T-helper 2 cell treated with Interferon-gamma antibody and Interleukin-4, amounts not matched to agents 5 μg/mL and 100 μg/mL, for 36 hours (primary cell): ENCODE measurements at regions not wholly inside any gene's neighbourhood (a gene's known extent, or its start where the extent isn't known, plus 50 kb on each side); places are given as distances from the start of the nearest gene placed in this dataset.

ENCODE experiments used
- DNase-seq: peaks from one replicate; pipeline ENCODE4 v3.0.0; 2021; ENCODE audit warnings: low spot score
- H3K27ac Mint-ChIP-seq: one replicate; pipeline ENCODE4 v1.8.0; 2021; ENCODE audit warnings: mild to moderate bottlenecking, mixed read lengths
- H3K27me3 Mint-ChIP-seq: one replicate; pipeline ENCODE4 v1.8.0; 2021; ENCODE audit warnings: low read depth, mixed read lengths
- H3K36me3 Mint-ChIP-seq: one replicate; pipeline ENCODE4 v1.8.0; 2021; ENCODE audit warnings: low read depth, mixed read lengths
- H3K4me1 Mint-ChIP-seq: one replicate; pipeline ENCODE4 v1.8.0; 2021; ENCODE audit warnings: low read depth, mixed read lengths
- H3K4me3 Mint-ChIP-seq: one replicate; pipeline ENCODE4 v1.8.0; 2022; ENCODE audit warnings: mild to moderate bottlenecking, moderate library complexity, mixed read lengths
- H3K9me3 Mint-ChIP-seq: one replicate; pipeline ENCODE4 v1.8.0; 2021; ENCODE audit warnings: mixed read lengths

GRCh38 chr15:93384886-93385285 lies 295.9 kb upstream of the RGMA start:
- no peak for DNase-seq
- Mint-ChIP-seq H3K27me3 (no peaks in the 10 kb centered on the region), H3K4me1 (no peaks in the 10 kb centered on the region), H3K36me3 (no peaks in the 10 kb centered on the region), H3K4me3 (no peak overlapping the region), H3K27ac (no peak overlapping the region), H3K9me3 (no peaks in the 10 kb centered on the region)

GRCh38 chr15:93382200-93382820 lies 293.3 kb upstream of the RGMA start:
- Mint-ChIP-seq H3K9me3 (no peaks in the 10 kb centered on the region), H3K36me3 (no peaks in the 10 kb centered on the region), H3K4me1 (no peaks in the 10 kb centered on the region), H3K27me3 (no peaks in the 10 kb centered on the region), H3K4me3 (no peak overlapping the region), H3K27ac (no peak overlapping the region)
- DNase-seq, result no peak

GRCh38 chr15:93378558-93378957 lies 289.5 kb upstream of the RGMA start:
- Mint-ChIP-seq H3K9me3 (no peaks in the 10 kb centered on the region), H3K4me1 (no peaks in the 10 kb centered on the region), H3K27ac (no peak overlapping the region), H3K4me3 (no peak overlapping the region), H3K27me3 (no peaks in the 10 kb centered on the region), H3K36me3 (no peaks in the 10 kb centered on the region)
- no peak for DNase-seq

GRCh38 chr15:93372865-93373223 lies 283.8 kb upstream of the RGMA start:
- Mint-ChIP-seq H3K27me3 (no peaks in the 10 kb centered on the region), H3K36me3 (no peaks in the 10 kb centered on the region), H3K4me3 (no peak overlapping the region), H3K27ac (no peak overlapping the region), H3K4me1 (no peaks in the 10 kb centered on the region), H3K9me3 (no peaks in the 10 kb centered on the region)
- no peak for DNase-seq

GRCh38 chr15:93372208-93372864 lies 283.3 kb upstream of the RGMA start:
- Mint-ChIP-seq H3K36me3 (no peaks in the 10 kb centered on the region), H3K4me1 (no peaks in the 10 kb centered on the region), H3K9me3 (no peaks in the 10 kb centered on the region), H3K4me3 (no peak overlapping the region), H3K27me3 (no peaks in the 10 kb centered on the region), H3K27ac (no peak overlapping the region)
- no peak for DNase-seq

GRCh38 chr15:93366387-93367100 lies 277.5 kb upstream of the RGMA start:
- DNase-seq, result no peak
- no peaks in the 10 kb centered on the region for H3K9me3 Mint-ChIP-seq

GRCh38 chr15:93362821-93363220 lies 273.8 kb upstream of the RGMA start:
- H3K4me3 Mint-ChIP-seq, result no peak overlapping the region
- H3K9me3 Mint-ChIP-seq, result no peaks in the 10 kb centered on the region
- H3K4me1 Mint-ChIP-seq, result no peaks in the 10 kb centered on the region
- no peak for DNase-seq
- H3K36me3 Mint-ChIP-seq, result no peaks in the 10 kb centered on the region
- H3K27me3 Mint-ChIP-seq, result no peaks in the 10 kb centered on the region
- no peak overlapping the region for H3K27ac Mint-ChIP-seq

More at GRCh38 chr15:93366387-93367100, 277.5 kb upstream of the RGMA start:
- Mint-ChIP-seq H3K27ac (no peak overlapping the region), H3K4me1 (no peaks in the 10 kb centered on the region), H3K36me3 (no peaks in the 10 kb centered on the region), H3K4me3 (no peak overlapping the region), H3K27me3 (no peaks in the 10 kb centered on the region)

- Mint-ChIP-seq H3K36me3 (no peaks in the 10 kb centered on the region), H3K9me3 (no peaks in the 10 kb centered on the region), H3K4me1 (no peaks in the 10 kb centered on the region), H3K4me3 (no peak overlapping the region), H3K27ac (no peak overlapping the region), H3K27me3 (no peaks in the 10 kb centered on the region)
- DNase-seq, result no peak
Observed at GRCh38 chr15:93362203-93362602, 273.2 kb upstream of the RGMA start.

- H3K9me3 Mint-ChIP-seq, result no peaks in the 10 kb centered on the region
- DNase-seq, result no peak
- H3K36me3 Mint-ChIP-seq, result no peaks in the 10 kb centered on the region
- H3K27ac Mint-ChIP-seq, result no peak overlapping the region
- no peaks in the 10 kb centered on the region for H3K27me3 Mint-ChIP-seq
- no peaks in the 10 kb centered on the region for H3K4me1 Mint-ChIP-seq
- no peak overlapping the region for H3K4me3 Mint-ChIP-seq
Observed at GRCh38 chr15:93361703-93362102, 272.7 kb upstream of the RGMA start.

- no peaks in the 10 kb centered on the region for H3K4me1 Mint-ChIP-seq
- H3K27me3 Mint-ChIP-seq, result no peaks in the 10 kb centered on the region
- no peaks in the 10 kb centered on the region for H3K36me3 Mint-ChIP-seq
- DNase-seq, result no peak
- no peaks in the 10 kb centered on the region for H3K9me3 Mint-ChIP-seq
- H3K27ac Mint-ChIP-seq, result no peak overlapping the region
- H3K4me3 Mint-ChIP-seq, result no peak overlapping the region
Observed at GRCh38 chr15:93360976-93361375, 272.0 kb upstream of the RGMA start.

- H3K4me1 Mint-ChIP-seq, result no peaks in the 10 kb centered on the region
- H3K36me3 Mint-ChIP-seq, result no peaks in the 10 kb centered on the region
- H3K9me3 Mint-ChIP-seq, result no peaks in the 10 kb centered on the region
- no peak overlapping the region for H3K4me3 Mint-ChIP-seq
- H3K27me3 Mint-ChIP-seq, result no peaks in the 10 kb centered on the region
- H3K27ac Mint-ChIP-seq, result no peak overlapping the region
- no peak for DNase-seq
Observed at GRCh38 chr15:93360318-93360717, 271.3 kb upstream of the RGMA start.

- Mint-ChIP-seq H3K9me3 (no peaks in the 10 kb centered on the region), H3K36me3 (no peaks in the 10 kb centered on the region), H3K4me3 (no peak overlapping the region), H3K4me1 (no peaks in the 10 kb centered on the region), H3K27me3 (no peaks in the 10 kb centered on the region), H3K27ac (no peak overlapping the region)
- no peak for DNase-seq
Observed at GRCh38 chr15:93359425-93360131, 270.6 kb upstream of the RGMA start.

- no peaks in the 10 kb centered on the region for H3K4me1 Mint-ChIP-seq
- no peaks in the 10 kb centered on the region for H3K9me3 Mint-ChIP-seq
- H3K4me3 Mint-ChIP-seq, result no peak overlapping the region
Observed at GRCh38 chr15:93359060-93359408, 270.0 kb upstream of the RGMA start.

More at GRCh38 chr15:93359060-93359408, 270.0 kb upstream of the RGMA start:
- Mint-ChIP-seq H3K27me3 (no peaks in the 10 kb centered on the region), H3K27ac (no peak overlapping the region), H3K36me3 (no peaks in the 10 kb centered on the region)
- DNase-seq, result no peak
